ENCODE measurements at regions not wholly inside any gene's neighbourhood (a gene's known extent, or its start where the extent isn't known, plus 50 kb on each side); places are given as distances from the start of the nearest gene placed in this dataset.

DNA sequence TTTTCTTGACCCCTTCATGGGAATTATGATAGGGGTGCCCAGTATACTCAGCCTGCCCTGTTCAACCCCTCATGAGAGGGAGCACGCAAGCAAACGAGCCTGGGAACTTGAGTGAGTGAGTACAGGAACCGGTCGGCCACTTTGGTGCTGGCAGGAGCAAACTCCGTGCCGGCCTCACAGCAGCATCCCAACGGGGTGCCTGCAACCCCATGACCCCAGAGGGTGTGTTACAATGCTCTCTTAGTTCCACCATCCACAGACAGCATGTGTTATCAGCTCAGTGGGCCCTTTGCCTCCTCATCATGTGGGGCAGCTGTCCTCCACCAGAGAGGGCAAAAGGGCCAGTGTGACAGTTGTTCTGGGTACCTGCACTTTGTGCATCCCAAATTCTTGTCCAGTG, 289.8 kb downstream of the FRK start:
- H3K27me3 ChIP-seq (replicated peaks; ENCODE audit: control insufficient read depth, insufficient read depth, low read length, poor library complexity, severe bottlenecking), result no peaks in the 10 kb centered on the region
- no peak overlapping the region for H3K27ac ChIP-seq (ENCODE audit: insufficient read depth, low read length, poor library complexity, severe bottlenecking)
- H3K36me3 ChIP-seq (ENCODE audit: control insufficient read depth, insufficient read depth, low read length), result no peaks in the 10 kb centered on the region
- H3K4me3 ChIP-seq (ENCODE audit: insufficient read depth, low read depth, low read length, poor library complexity, severe bottlenecking), result no peak overlapping the region
- H3K9me3 ChIP-seq (ENCODE audit: control insufficient read depth, low read length), result no peaks in the 10 kb centered on the region
- no peak for DNase-seq
- no peaks in the 10 kb centered on the region for H3K4me1 ChIP-seq (ENCODE audit: control insufficient read depth, insufficient read depth, low read length, poor library complexity, severe bottlenecking)

DNA sequence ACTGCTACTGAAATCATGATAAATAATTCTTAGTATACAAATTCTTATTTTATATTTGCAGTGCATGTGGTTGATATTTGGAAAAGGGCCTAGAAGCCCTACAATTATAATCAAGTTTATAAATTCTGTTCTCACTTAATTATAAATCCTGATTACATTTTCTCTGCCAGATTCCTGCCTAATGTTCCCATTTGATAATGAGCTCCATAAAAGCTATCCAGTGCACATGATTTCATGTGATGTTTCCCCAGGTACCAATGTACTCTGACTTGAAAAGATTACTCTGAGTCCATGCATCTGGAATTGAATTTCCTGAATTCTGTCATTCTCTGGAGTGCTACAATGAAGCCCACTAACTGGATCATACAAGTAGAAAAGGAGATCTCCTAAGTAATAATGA, 292.2 kb downstream of the FRK start:
- H3K9me3 ChIP-seq (ENCODE audit: control insufficient read depth, low read length), result no peaks in the 10 kb centered on the region
- H3K4me3 ChIP-seq (ENCODE audit: insufficient read depth, low read depth, low read length, poor library complexity, severe bottlenecking), result no peak overlapping the region
- no peaks in the 10 kb centered on the region for H3K36me3 ChIP-seq (ENCODE audit: control insufficient read depth, insufficient read depth, low read length)
- no peak overlapping the region for H3K27ac ChIP-seq (ENCODE audit: insufficient read depth, low read length, poor library complexity, severe bottlenecking)
- H3K4me1 ChIP-seq (ENCODE audit: control insufficient read depth, insufficient read depth, low read length, poor library complexity, severe bottlenecking), result no peaks in the 10 kb centered on the region
- no peaks in the 10 kb centered on the region for H3K27me3 ChIP-seq (replicated peaks; ENCODE audit: control insufficient read depth, insufficient read depth, low read length, poor library complexity, severe bottlenecking)
- DNase-seq, result no peak

DNA sequence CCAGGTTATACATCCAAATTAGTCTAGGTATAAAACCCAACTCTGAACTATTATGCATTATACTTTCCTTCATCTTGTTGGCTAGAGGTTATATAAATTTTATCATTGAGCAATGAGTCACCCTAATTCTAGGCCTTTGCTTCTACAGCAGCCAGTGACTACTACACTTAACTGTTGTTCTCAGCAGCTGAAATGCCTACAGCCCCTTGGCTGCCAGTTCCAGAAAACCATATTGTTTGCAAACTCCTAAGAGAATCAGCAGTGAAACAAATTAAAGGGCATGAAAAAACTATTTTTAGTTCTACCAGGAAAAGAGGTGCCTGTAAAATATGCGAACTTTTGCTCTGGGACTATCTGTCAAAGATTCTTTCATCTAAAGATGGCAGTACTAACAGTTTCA, 292.8 kb downstream of the FRK start:
- H3K36me3 ChIP-seq (ENCODE audit: control insufficient read depth, insufficient read depth, low read length), result no peaks in the 10 kb centered on the region
- H3K9me3 ChIP-seq (ENCODE audit: control insufficient read depth, low read length), result no peaks in the 10 kb centered on the region
- no peak overlapping the region for H3K4me3 ChIP-seq (ENCODE audit: insufficient read depth, low read depth, low read length, poor library complexity, severe bottlenecking)
- H3K27me3 ChIP-seq (replicated peaks; ENCODE audit: control insufficient read depth, insufficient read depth, low read length, poor library complexity, severe bottlenecking), result no peaks in the 10 kb centered on the region
- no peak overlapping the region for H3K27ac ChIP-seq (ENCODE audit: insufficient read depth, low read length, poor library complexity, severe bottlenecking)
- no peaks in the 10 kb centered on the region for H3K4me1 ChIP-seq (ENCODE audit: control insufficient read depth, insufficient read depth, low read length, poor library complexity, severe bottlenecking)
- no peak for DNase-seq

DNA sequence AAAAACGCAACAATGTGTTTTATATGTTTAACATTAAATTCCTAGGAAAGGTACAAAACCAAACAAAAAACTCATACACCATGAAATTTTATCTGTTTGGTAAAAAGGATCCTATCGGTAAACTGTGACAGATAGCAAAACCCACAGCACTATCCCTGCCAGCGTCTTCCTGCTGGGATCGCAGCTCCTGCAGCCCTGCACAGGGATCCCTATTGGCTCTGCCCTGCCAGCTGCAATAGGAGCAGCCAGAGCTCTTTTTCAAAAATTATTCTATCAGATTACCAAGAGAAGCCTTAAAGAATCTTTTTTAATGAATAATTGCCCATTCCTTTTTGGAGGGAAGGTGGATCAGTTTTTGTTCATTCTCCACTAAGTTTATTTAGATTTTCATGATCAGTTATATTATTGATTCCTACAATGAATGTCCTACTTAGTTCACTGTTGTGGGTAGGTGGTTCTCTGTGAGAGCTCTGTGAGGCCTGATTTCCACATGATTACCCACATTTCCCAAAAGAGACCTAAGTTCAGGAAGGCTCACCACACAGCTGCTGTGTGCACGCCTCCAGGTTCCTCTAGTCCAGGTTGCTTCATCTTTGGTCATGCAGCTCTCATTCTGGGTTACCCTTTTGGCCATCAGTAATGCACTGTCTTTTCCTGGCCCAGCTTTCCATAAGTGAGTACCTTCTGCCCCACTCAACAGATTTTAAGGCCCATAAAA, 293.8 kb downstream of the FRK start:
- no peaks in the 10 kb centered on the region for H3K36me3 ChIP-seq (ENCODE audit: control insufficient read depth, insufficient read depth, low read length)
- no peaks in the 10 kb centered on the region for H3K27me3 ChIP-seq (replicated peaks; ENCODE audit: control insufficient read depth, insufficient read depth, low read length, poor library complexity, severe bottlenecking)
- H3K9me3 ChIP-seq (ENCODE audit: control insufficient read depth, low read length), result no peaks in the 10 kb centered on the region
- H3K4me3 ChIP-seq (ENCODE audit: insufficient read depth, low read depth, low read length, poor library complexity, severe bottlenecking), result no peak overlapping the region
- DNase-seq, result no peak
- no peaks in the 10 kb centered on the region for H3K4me1 ChIP-seq (ENCODE audit: control insufficient read depth, insufficient read depth, low read length, poor library complexity, severe bottlenecking)
- no peak overlapping the region for H3K27ac ChIP-seq (ENCODE audit: insufficient read depth, low read length, poor library complexity, severe bottlenecking)

DNA sequence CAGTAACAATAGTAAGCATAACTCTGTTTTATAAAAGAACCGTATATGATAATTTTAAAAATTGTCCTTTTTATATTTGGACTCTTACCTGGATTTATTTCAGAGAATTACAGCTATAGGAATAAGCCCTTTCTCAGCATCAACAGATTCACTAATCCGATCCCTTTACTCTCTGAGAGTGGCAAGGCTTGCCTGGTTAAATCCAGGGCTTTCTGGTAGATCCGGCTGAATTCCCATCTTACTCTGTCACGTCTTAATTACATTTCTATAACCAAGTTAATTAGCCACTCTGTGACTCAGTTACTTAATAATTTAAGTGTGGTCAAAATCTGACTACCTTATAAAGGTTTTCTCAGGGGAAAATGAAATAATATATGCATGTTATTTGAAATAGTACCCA, 294.7 kb downstream of the FRK start:
- Histone ChIP-seq H3K9me3 (ENCODE audit: control insufficient read depth, low read length) (no peaks in the 10 kb centered on the region), H3K36me3 (ENCODE audit: control insufficient read depth, insufficient read depth, low read length) (no peaks in the 10 kb centered on the region), H3K4me1 (ENCODE audit: control insufficient read depth, insufficient read depth, low read length, poor library complexity, severe bottlenecking) (no peaks in the 10 kb centered on the region), H3K4me3 (ENCODE audit: insufficient read depth, low read depth, low read length, poor library complexity, severe bottlenecking) (no peak overlapping the region), H3K27ac (ENCODE audit: insufficient read depth, low read length, poor library complexity, severe bottlenecking) (no peak overlapping the region), H3K27me3 (replicated peaks; ENCODE audit: control insufficient read depth, insufficient read depth, low read length, poor library complexity, severe bottlenecking) (no peaks in the 10 kb centered on the region)
- no peak for DNase-seq

DNA sequence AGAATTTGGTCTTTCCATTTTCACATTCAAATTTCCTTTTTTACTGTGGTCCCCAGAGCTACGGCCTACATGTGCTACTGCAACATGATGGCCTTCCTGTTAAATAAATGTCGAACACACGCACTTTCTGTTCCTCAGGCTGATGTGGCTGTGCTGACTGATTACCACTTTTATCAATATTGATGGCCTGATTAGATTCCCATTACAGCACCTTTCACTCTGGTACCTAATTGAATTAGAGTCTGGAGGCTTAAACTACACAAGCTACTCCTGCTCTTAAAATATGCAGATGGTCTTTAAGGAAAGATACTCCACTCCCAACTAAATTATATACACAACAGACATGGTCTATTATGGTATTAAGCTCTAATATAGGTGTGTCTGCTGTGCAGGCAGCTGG, 301.6 kb downstream of the FRK start:
- H3K4me3 ChIP-seq (ENCODE audit: insufficient read depth, low read depth, low read length, poor library complexity, severe bottlenecking), result no peak overlapping the region
- no peaks in the 10 kb centered on the region for H3K27me3 ChIP-seq (replicated peaks; ENCODE audit: control insufficient read depth, insufficient read depth, low read length, poor library complexity, severe bottlenecking)
- no peak for DNase-seq
- no peak overlapping the region for H3K27ac ChIP-seq (ENCODE audit: insufficient read depth, low read length, poor library complexity, severe bottlenecking)
- no peaks in the 10 kb centered on the region for H3K36me3 ChIP-seq (ENCODE audit: control insufficient read depth, insufficient read depth, low read length)
- no peaks in the 10 kb centered on the region for H3K9me3 ChIP-seq (ENCODE audit: control insufficient read depth, low read length)
- H3K4me1 ChIP-seq (ENCODE audit: control insufficient read depth, insufficient read depth, low read length, poor library complexity, severe bottlenecking), result no peaks in the 10 kb centered on the region

DNA sequence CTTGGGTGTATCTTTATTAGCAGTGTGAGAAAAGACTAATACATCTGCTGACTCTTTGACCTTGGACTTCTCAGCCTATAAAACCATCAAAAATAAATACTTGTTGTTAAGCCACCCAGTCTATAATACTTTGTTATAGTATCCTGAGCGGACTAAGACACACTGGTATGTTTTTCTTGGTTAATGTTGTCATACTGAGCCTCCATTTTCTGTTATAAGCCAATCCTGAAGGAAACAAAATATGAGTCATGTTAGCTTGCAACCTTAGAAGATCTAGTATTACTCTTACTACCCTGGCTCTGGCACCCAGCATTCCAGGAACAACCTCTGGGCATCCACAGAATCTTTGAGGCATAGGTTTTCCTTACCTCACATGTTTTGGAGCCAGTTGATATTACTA, 307.2 kb downstream of the FRK start:
- no peaks in the 10 kb centered on the region for H3K27me3 ChIP-seq (replicated peaks; ENCODE audit: control insufficient read depth, insufficient read depth, low read length, poor library complexity, severe bottlenecking)
- H3K9me3 ChIP-seq (ENCODE audit: control insufficient read depth, low read length), result no peaks in the 10 kb centered on the region
- no peak overlapping the region for H3K4me3 ChIP-seq (ENCODE audit: insufficient read depth, low read depth, low read length, poor library complexity, severe bottlenecking)
- H3K36me3 ChIP-seq (ENCODE audit: control insufficient read depth, insufficient read depth, low read length), result no peaks in the 10 kb centered on the region
- no peak overlapping the region for H3K27ac ChIP-seq (ENCODE audit: insufficient read depth, low read length, poor library complexity, severe bottlenecking)
- no peak for DNase-seq
- H3K4me1 ChIP-seq (ENCODE audit: control insufficient read depth, insufficient read depth, low read length, poor library complexity, severe bottlenecking), result no peaks in the 10 kb centered on the region

DNA sequence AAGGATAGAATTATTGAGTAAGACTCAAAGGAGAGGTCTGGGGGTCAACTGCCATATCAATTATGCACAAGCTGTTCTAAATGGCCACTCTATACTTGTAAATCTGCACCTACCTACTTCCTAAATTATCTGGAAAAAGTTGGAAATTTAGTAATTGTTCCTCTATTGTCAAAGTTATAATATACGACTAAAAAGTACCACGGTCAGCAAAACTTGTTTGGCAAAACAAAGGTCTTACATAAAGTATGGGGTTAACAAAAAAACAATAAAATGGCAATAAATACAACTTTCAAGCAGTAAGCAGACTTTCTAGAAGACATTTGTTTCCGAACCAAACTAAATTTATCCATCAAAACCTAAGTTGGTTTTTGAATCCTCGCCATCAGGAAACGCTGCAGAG, 309.7 kb downstream of the FRK start:
- H3K4me3 ChIP-seq (ENCODE audit: insufficient read depth, low read depth, low read length, poor library complexity, severe bottlenecking), result no peak overlapping the region
- no peaks in the 10 kb centered on the region for H3K27me3 ChIP-seq (replicated peaks; ENCODE audit: control insufficient read depth, insufficient read depth, low read length, poor library complexity, severe bottlenecking)
- no peaks in the 10 kb centered on the region for H3K9me3 ChIP-seq (ENCODE audit: control insufficient read depth, low read length)
- no peak overlapping the region for H3K27ac ChIP-seq (ENCODE audit: insufficient read depth, low read length, poor library complexity, severe bottlenecking)
- DNase-seq, result no peak
- no peaks in the 10 kb centered on the region for H3K4me1 ChIP-seq (ENCODE audit: control insufficient read depth, insufficient read depth, low read length, poor library complexity, severe bottlenecking)
- no peaks in the 10 kb centered on the region for H3K36me3 ChIP-seq (ENCODE audit: control insufficient read depth, insufficient read depth, low read length)

DNA sequence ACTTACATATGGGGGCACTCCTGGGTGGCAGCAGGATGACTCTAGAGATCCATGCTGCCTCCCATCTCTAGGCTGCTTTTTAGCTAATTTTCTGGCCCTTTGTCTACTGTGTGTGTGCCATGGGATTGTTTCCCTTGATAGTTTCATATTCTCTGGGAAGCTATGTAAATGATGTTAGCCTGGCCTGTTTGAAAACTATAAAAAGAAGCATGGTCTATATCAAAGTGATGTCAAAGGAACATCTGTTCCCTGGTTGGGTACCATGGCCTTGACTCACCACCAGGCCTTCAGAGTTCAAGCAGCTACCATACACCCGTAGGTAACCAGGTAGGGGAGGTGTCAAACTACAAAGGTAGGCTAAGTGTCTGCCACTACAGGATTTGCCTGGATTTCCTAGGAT, 310.4 kb downstream of the FRK start:
- Histone ChIP-seq H3K27me3 (replicated peaks; ENCODE audit: control insufficient read depth, insufficient read depth, low read length, poor library complexity, severe bottlenecking) (no peaks in the 10 kb centered on the region), H3K4me1 (ENCODE audit: control insufficient read depth, insufficient read depth, low read length, poor library complexity, severe bottlenecking) (no peaks in the 10 kb centered on the region), H3K36me3 (ENCODE audit: control insufficient read depth, insufficient read depth, low read length) (no peaks in the 10 kb centered on the region), H3K4me3 (ENCODE audit: insufficient read depth, low read depth, low read length, poor library complexity, severe bottlenecking) (no peak overlapping the region), H3K9me3 (ENCODE audit: control insufficient read depth, low read length) (no peaks in the 10 kb centered on the region), H3K27ac (ENCODE audit: insufficient read depth, low read length, poor library complexity, severe bottlenecking) (no peak overlapping the region)
- no peak for DNase-seq

DNA sequence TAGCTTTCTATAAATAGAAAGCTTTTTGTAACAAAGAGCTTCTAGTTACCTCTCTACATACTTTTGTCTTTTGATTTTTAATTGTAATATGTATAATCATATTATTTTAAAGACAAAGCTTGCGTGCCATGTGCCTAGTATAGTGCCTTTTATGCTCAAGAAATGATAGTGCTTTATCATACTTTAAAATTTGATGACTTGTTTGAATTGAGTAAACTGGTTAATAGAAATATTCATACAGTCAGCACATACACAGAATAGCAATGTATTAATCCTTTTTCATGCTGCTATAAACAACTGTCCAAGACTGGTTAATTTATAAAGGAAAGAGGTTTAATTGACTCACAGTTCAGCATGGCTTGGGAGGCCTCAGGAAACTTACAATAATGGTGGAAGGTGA, 313.0 kb downstream of the FRK start:
- no peak for DNase-seq
- Histone ChIP-seq H3K4me1 (ENCODE audit: control insufficient read depth, insufficient read depth, low read length, poor library complexity, severe bottlenecking) (no peaks in the 10 kb centered on the region), H3K9me3 (ENCODE audit: control insufficient read depth, low read length) (no peaks in the 10 kb centered on the region), H3K36me3 (ENCODE audit: control insufficient read depth, insufficient read depth, low read length) (no peaks in the 10 kb centered on the region), H3K27ac (ENCODE audit: insufficient read depth, low read length, poor library complexity, severe bottlenecking) (no peak overlapping the region), H3K27me3 (replicated peaks; ENCODE audit: control insufficient read depth, insufficient read depth, low read length, poor library complexity, severe bottlenecking) (no peaks in the 10 kb centered on the region), H3K4me3 (ENCODE audit: insufficient read depth, low read depth, low read length, poor library complexity, severe bottlenecking) (no peak overlapping the region)
